NCI-H187 treated with DMSO at 0.1 percent for 48 hours (cell line): ENCODE measurements at regions not wholly inside any gene's neighbourhood (a gene's known extent, or its start where the extent isn't known, plus 50 kb on each side); places are given as distances from the start of the nearest gene placed in this dataset.

Source experiments
- DNase-seq: peaks from one replicate; lab custom pipeline; 2025; lab: John Stamatoyannopoulos, UW

DNA sequence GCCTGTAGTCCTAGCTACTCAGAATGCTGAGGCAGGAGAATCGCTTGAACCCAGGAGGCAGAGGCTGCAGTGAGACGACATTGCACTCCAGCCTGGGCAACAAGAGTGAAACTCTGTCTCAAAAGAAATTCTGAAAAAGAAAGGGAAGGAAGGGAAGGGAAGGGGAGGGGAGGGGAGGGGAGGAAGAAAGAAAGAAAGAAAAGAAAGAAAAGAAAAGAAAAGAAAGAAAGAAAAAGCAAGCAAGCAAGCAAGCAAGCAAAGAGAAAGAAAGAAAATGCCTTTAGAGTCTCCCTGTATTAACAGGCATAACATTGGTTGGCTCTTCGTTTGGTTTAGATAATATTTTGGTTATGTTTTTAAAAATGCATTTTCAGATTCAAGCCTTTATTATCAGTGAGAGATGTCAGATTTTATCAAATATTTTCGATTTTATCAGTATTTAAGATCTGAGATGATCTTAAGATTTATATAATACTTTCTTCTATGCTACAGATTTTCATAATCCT lies 281.1 kb downstream of the NPIPA8 start:
- no peak for DNase-seq

DNA sequence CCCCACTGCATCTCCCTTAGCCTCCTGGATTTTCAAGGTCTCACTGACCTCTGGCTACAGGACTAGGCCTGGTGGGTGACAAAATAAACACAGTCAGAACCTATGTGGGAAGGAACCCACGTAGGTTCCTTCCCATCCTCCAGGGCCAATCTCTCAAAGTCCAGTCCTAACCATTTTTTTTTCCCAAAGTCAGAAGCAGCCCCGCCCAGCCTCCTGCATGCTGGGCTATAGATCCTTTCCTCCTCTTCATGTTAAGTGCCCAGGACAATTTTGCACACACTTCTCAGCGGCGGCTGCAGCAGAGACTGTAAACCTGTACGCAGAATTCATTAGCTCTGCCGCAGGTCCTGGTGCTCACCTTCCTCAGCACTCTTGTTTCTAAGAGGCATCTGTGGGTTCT lies 285.8 kb downstream of the NPIPA8 start:
- DNase-seq: no peak

DNA sequence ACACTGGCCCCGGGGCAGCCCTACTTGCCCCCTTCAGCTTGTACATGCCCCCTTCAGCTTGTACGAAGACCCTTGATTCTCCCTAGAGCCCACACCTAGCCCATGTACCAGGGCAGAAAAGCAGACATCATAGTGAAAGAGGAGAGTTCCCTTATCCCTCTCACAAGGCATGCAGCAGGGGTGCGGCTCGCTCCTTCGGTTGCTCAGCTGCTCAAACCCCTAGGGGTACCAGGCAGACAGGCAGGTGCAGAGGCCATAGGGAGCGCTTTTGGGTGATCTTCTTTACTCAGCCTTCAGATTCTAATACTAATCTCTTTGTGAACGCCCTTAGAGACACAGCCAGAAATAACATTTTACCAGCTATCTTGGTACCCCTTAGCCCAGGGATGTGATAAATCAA lies 286.3 kb downstream of the NPIPA8 start:
- DNase-seq: no peak

DNA sequence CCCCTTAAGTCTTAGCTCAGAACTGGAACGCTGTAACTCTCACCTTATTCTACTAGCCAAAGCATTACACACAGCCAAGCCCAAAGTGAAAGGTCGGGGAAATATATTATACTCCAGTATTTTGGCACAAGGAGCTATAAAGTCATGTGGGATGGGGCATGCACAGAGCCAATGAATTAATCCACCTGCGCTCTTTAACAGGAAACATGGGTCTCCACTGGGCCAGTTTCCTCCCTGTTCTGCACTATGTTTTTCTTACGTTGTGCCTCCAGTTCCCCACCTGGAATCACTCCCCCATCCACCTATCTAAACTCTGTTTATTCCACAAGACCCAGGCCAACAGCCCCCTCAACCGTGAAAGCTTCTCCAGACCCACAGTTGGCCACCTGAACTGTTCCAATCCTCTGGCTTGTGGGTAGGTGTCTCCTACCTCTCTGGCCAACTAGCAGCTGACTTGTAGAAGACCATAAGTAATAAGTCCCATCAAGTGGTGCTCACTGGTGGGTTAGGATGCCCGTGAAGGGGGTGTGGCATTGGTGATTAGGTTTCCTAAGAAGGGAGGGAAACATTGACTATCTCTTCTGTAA lies 286.9 kb downstream of the NPIPA8 start:
- no peak for DNase-seq

DNA sequence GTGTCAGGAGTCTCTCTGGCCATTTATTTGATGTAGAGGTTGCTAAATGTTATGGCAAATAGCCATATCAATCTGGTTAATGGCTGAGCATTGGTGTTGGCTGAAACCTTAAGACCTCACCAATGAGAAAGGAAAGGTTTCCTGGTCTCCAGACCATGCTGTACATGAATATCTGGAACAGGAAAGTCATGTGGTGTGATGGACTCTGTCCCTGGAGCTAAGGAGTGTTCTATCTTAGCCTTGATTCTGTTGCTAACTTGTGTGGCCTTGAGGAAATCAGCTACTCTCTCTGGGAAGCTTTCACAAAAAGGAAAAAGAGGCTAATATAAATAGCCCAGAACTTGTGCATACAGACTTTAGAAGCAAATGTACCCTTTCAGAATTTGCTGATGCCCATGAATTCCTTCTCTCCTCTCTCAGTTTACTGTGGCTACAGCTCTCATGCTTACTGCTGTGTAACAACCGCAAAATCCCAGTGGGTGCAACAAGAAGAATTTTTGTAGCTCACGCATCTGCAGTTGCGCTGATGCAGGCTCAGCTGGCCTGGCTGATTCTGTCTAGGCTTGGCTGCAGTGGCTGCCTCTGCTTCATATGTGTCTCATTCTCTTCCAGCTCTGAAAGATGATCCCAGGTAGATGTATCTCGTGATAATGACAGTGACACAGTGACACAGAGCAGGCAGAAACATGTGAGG lies 287.5 kb downstream of the NPIPA8 start:
- DNase-seq: no peak

DNA sequence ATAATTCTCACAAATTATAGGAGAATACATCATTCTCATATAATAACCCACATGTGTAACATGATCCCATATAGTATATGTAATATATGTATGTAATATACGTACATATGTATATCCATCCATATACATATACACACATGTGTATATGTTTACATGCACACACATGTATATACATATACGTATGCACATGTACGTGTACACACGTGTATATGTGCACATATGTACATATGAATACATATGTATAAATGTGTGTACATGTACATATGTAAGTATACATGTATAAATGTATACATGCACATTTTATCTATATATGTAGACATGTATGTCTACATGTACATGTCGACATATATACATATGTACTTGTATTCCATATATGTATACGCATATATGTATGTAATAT lies 288.8 kb downstream of the NPIPA8 start:
- DNase-seq: no peak

DNA sequence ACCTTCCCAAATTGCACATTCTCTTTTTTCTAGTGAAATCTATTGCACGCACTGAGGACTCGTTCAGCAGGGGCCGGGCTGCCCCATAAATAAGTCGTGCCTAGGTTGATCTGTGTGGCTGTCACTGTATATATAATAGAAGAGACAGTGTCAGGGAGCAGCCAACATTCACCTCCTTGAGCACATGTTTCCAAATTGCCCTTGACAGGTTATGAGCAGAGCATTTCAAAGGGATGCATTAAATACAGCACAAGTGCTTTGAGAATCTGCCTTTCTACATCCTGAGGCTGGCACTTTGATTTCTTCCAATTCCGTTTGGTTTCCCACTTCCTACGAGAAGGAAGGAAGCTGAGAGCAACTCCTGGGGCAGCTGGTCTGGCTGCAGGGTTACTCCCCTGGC lies 291.2 kb downstream of the NPIPA8 start:
- no peak for DNase-seq

DNA sequence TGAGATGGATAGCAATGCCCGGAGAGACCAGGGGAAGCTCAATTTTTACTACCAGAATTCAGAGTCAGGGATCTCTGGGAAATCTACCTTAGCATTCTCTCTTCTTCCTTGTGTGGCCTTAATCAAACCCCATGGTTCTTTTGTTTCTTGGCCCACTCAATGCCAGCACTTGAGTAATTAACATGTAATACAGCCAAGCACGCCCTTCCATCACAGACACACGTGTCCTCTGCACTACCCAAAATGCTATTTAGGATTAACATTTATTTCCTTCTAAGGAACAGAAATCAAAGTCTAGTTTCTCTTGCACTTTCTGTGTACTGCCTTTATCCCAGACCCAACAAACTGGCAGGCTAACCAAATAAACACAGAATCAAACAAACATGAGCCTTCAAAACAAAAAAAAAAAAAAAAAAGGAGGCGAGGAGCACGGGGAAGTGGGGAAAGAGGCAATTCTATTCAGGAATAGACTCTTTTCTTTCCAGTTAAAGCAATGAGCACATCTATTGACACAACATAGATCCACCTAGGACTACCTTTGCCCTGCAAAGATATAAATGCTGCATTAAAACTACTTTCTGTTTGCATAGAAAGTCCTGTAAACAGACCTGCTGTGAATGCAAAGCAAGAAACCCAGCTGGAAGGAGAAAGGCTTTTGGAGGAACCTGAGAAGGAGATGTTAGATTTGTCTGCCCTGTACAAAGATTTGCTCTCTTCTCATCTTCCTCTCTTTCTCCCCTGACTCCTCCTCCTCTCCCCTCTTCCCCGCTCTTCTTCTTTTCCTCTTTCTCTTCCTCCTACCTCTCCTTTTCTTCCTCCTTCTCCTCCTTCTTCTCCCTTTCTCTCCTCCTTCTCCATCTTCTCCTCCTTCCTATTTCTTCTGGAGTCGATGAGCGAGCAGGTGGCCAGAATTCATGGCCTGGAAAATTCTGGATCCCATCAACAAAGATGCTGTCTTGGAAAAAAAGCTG lies 294.4 kb downstream of the NPIPA8 start:
- DNase-seq: no peak

DNA sequence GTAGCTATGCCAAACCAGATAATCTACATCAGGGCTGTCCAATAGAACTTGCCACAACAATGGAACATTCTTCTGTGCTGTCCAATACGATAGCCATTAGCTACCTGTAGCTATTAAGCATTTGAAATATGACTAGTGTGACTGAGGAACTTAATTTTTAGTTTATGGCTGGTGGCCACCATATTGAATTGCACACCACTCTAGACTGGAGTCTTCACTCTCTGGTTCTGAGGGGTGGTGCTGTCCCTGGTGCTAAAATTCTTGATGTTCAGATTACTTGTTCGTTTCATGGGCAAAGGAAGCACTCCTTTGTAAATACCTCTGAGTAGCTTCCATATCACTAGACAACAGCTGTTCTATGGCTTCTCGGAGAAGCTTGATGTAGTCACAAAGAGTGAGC lies 296.6 kb downstream of the NPIPA8 start:
- DNase-seq: no peak

DNA sequence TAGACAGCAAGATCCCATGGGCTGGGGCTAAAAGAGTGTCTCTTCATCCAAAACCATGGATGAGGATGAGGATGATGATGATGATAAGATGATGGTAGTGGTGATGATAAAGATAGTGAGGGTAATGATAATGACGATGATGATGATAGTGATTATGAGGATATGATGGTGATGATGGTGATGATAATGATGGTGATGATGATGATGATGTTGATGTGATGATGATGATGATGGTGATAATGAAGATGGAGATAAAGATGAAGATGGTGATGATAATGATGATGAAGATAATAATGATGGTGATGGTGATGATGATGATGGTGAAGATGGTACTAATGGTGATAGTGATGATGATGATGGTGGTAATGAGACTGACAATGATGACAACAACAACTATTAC lies 299.5 kb downstream of the NPIPA8 start:
- no peak for DNase-seq

DNA sequence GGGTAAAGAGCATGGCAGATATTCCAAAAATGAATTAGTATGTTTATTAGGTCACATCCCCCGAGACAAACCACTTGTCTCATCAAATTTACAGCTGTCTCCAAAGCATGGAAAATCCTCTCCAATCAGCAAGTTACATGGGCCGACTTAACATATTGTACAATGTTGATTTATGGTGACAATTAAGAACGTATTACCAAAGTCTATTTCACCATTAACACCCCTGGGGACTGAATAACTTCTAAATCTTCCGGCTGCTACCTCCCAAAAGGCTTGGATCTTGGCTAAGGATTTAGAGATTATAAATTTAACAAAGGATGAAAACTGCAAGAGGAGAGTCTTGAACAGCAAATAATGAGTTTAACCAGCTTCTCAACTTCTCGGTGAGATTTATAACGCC lies 311.9 kb downstream of the NPIPA8 start:
- no peak for DNase-seq

DNA sequence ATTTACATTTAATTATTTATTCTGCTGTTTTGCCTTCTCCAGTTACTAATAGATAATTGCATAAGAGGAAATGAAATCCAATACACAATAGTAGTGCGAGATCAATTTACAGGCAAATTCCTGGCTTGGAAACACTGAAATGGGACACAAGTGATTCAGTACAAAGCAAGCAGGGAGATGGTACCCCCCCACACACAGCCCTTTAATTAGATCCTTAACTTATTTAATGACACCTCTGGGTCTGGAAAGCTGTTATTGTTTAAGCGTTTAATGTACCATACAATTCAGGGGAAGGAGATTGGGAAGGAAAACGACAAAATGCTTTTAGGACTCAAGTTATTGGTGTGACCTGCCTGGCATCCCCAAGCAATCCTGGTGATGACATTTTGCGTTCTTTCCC lies 318.2 kb downstream of the NPIPA8 start:
- no peak for DNase-seq

DNA sequence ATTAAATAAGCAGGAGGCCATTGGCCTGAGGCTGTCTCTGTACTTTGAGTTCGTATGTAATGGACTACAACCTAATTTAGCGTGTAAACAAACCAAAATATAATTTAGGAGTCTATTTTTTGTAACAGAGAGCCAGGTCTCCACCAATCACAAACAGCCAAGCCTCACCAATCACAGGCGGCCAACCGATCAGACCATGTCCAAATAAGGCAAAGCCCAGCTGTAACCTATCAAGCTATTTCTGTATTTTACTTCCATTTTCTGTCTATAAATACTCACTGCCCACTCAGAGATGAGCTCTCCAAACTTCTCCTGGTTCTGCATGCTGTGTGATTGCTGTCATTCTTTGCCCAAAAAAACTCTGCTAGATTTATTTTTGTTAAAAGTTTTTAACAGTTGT lies 322.7 kb downstream of the NPIPA8 start:
- DNase-seq: no peak

DNA sequence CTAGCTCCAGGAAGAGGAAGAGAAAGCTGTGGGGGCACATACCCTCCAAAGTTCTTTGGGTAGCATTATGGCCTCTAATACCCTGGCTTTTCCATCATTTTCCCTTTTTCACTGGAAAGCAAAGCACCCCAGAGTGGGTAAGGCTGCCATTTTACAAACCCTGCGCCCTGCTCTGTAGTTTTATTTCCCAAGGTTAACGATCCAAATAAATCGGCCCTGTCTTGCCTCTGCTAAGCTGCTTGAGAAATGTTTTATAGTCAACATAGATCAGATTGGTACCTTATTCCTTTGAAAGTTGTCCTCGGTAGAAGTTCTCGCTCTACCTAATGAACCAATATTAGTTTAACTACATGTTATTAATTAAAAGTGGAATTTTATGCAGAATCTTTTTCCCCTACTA lies 328.2 kb downstream of the NPIPA8 start:
- DNase-seq: no peak

DNA sequence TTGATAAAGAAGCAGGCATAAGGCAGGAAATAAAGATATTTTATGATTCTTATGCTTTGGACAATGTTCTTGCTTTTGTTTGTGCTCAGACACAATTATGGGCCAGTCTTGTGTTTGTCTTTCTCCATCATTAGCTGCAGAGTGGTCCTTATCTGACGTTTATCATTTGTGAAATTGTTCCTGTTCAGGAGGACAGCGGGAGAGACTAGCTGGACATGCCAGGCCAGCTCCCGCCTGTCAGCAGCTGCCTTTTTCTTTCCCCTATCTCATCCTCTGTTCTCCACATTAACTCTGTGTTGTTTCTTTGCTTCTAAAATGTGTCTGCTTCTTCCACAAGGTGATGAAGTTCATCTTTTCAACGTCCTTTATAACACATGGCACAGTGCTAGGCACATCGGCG lies 333.5 kb downstream of the NPIPA8 start:
- DNase-seq: no peak

DNA sequence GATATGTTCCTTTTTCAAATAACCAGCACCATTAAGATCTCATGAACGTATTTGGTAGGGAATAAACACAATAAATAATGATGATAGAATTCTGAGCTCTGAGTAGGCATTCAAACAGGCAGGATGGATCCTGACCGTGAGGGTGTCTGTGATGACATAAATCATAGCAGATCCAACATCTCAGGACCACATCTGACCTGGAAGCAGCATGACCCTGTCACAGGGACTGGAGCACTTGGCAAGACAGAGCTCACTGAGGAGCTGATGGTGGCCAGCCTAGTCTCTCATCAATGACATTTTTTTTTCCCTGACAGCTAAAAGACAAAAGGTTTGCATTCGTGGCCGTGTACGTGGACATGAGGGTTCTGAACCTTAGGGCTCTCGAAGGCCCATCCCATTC lies 337.5 kb downstream of the NPIPA8 start:
- DNase-seq: no peak

DNA sequence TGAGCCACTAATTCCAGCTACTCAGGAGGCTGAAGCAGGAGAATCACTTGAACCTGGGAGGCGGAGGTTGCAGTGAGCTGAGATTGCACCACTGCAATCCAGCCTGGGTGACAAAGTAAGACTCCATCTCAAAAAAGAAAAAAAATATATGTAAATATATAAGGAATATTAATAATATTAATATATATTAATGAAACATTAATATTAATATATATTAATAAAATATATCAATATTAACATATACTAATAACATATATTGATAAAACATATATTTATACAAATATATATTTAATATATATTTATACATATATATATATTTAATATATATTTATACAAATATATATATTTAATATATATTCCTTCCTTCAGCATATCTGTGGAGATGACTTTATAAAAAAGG lies 338.0 kb downstream of the NPIPA8 start:
- no peak for DNase-seq

DNA sequence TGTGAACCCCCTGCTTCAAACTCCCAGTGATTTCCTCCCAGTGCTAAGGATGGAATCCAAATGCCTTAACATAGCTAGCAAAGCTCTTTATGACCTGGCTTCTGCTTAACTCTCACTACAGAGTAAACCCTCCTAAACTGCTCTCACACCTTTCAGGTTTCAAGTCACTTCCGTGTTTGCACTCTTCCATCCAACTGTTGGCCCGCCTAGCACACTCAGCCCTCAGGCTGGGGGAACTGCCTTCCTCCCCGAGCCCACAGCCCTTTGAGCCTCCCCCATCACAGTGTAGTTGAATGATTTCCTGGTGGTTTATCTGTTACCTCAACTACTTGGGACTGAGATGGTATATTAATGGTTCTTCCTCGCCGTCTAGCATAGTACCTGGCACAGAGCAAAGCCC lies 342.5 kb downstream of the NPIPA8 start:
- no peak for DNase-seq

DNA sequence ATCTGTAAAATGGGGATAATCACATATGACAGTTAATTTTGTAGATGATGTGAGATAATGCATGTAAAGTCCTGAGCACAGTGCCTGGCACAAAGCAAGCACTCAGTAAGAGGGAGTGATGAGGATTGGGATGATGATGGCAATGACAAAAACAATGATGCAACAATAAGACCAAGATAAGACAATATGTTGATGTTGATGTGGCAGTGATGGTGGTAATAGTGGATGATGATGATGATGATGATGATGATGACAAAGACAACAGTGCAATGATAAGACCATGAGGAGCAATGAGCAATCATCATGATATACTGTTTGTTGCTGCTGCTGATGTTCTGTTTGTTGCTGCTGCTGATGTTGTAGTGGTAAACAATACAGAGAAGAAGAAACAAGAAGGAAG lies 344.1 kb downstream of the NPIPA8 start:
- no peak for DNase-seq

DNA sequence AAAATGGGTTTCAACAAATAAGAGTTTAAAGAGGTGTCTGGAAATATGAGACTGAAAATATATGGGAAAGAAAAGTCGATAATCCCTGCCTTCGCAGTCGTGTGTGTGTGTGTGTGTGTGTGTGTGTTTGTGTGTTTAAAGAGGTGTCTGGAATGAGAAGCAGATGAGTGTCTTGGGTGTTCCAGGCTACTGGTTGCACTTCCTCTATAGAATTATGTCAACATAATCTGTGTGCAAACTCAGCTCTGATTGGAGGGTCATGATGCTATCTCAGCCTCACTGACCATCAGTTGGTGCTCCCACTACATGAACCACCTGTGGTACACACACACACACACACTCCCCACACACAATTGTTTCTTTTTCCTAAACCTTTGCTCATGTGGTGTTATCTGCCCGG lies 347.3 kb downstream of the NPIPA8 start:
- DNase-seq: no peak

DNA sequence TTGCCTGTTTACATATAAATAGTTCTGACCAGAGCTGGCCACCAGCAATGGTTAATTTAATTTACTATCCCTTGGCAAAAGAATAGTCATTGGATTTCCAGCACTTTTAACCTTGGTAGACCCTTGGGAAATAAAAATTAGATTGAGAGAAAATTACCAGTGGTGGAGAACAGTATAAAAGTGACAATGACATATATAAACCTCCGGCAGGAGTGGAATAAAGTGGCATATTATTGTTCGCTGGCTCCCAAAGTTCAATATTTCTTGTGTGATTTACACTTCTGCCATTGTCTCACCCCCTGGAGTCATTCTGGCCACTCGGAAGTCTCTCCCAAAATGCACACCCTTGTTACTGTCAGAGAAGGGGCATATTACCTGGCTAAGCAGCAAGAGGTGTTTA lies 347.7 kb downstream of the NPIPA8 start:
- DNase-seq: no peak

DNA sequence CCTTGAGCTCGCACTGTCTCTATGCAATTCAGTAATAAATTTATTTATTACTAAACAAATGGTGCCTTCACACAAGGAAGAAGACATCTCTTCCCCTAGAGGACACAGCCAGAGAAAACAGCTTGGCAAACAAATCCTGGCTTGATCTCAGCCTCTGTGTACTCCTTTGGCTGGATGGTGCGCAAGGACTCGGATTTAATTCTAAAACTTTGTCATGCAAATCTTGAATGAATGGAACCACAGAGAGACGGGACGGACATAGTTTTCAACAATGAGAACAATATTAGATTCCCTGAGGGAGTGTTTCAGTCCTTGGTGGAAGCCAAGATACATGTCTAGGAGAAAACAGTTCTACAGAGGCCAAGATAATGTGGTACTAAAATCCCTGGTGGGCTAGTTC lies 349.5 kb downstream of the NPIPA8 start:
- no peak for DNase-seq

DNA sequence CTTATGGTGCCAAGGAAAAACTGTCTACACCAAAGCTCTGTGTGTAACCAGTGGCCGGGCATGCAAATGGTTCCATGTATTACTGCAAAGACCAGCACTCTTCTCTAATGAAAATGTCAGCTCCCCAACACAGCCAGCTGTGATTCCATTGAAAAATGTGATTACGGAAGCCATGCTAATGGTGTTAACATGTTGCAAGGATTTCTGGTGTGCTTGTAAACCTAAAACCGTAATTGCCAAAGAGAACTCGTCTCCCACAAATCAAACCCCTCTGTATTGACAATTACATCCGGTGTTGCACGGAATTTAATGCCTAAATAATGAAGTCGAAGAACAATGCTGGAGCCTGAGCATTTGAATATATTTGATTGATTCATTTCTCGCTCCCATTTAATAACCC lies 351.7 kb downstream of the NPIPA8 start:
- no peak for DNase-seq
